SK-N-MC (cell line): ENCODE measurements at regions not wholly inside any gene's neighbourhood (a gene's known extent, or its start where the extent isn't known, plus 50 kb on each side); places are given as distances from the start of the nearest gene placed in this dataset.

Source experiments
- EZH2 ChIP-seq: fragments of 200-600 bp; sonication (generic); IDR thresholded peaks from one replicate; pipeline ENCODE4 v1.6.1; 2017; ENCODE audit warnings: antibody characterized with exemption
- POLR2AphosphoS5 ChIP-seq: IDR thresholded peaks from 2 replicates; pipeline ENCODE4 v1.6.1; 2012; ENCODE audit warnings: mild to moderate bottlenecking, low read depth, low read length, borderline replicate concordance

DNA sequence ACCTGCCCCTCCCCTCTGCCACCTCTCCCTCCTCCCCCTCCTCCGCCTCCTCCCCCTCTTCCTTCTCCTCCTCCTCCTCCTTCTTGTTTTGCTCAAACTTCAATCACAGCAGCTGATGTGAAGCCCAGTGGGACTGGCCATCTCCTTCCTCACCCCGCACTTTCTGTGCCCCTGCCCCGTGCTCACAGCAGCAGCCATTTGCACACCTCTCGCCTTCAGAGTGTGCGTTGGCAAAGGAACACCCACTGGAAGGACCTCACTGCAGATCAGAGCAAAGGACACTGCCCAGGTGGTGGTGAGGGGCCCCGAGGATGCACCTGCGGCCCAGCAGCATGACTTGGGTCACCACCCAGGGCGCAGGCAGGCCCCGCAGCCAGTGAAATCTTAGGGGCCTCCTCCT, 98.8 kb downstream of the SOX1 start:
- TF ChIP-seq POLR2AphosphoS5 (no peak), EZH2 (no peak)
